ENCODE measurements at regions not wholly inside any gene's neighbourhood (a gene's known extent, or its start where the extent isn't known, plus 50 kb on each side); places are given as distances from the start of the nearest gene placed in this dataset.

- intact Hi-C loops (cut with micrococcal nuclease): no loop called here
- H3K4me2 ChIP-seq (replicated peaks; ENCODE audit: extremely low read depth, low read length, poor library complexity, severe bottlenecking): no peak overlapping the region
- H3K27me3 ChIP-seq (ENCODE audit: control insufficient read depth in 2 of 2, insufficient read depth in 2 of 2, low read length in 2 of 2): no peaks in the 10 kb centered on the region
- no peaks in the 10 kb centered on the region for H4K20me1 ChIP-seq (ENCODE audit: insufficient read depth, low read length)
- no peak overlapping the region for H3K4me3 ChIP-seq (replicated peaks in 1 of 3; ENCODE audit: low read depth in 2 of 3, low read length in 3 of 3)
- no peaks in the 10 kb centered on the region for H3K4me1 ChIP-seq (ENCODE audit: control insufficient read depth in 1 of 2, insufficient read depth in 2 of 2, low read length in 2 of 2)
- no peak overlapping the region for H3K9ac ChIP-seq (ENCODE audit: insufficient read depth, low read length, poor library complexity, severe bottlenecking)
- no peak overlapping the region for H3K27ac ChIP-seq (ENCODE audit: low read depth in 1 of 2, low read length in 2 of 2)
- peaks cover 9 to 14% of the 10 kb centered on the region in 2 donors for H3K9me3 ChIP-seq (replicated peaks in 1 of 2; ENCODE audit: control insufficient read depth in 1 of 2, insufficient read depth in 1 of 2, low read length in 2 of 2)
- Mint-ChIP-seq H3K4me3 (no peak overlapping the region), H3K27me3 (ENCODE audit: low read depth in 3 of 3) (no peaks in the 10 kb centered on the region), H3K4me1 (no peaks in the 10 kb centered on the region), H3K36me3 (no peaks in the 10 kb centered on the region), H3K27ac (no peak overlapping the region), H3K9me3 (peaks cover 0 to 5% (median 3%) of the 10 kb centered on the region in 7 donors)
- no peak overlapping the region for H2AFZ ChIP-seq (ENCODE audit: insufficient read depth, low read depth, low read length, poor library complexity, severe bottlenecking)
- H3K79me2 ChIP-seq (ENCODE audit: insufficient read depth, low read length): no peaks in the 10 kb centered on the region
- no peak for TF ChIP-seq CTCF (IDR thresholded peaks at IDR 0.05)
- DNase-seq: no peak
- no peaks in the 10 kb centered on the region for H3K36me3 ChIP-seq (replicated peaks in 1 of 2; ENCODE audit: control insufficient read depth in 1 of 2, insufficient read depth in 2 of 2, low read length in 2 of 2)
- no CpG with 5 or more reads among the region's 2 CpGs for WGBS (ENCODE audit: insufficient coverage)
Measured at GRCh38 chr5:44189255-44189654, 200.0 kb downstream of the FGF10 start.

- Histone ChIP-seq H2AFZ (ENCODE audit: insufficient read depth, low read depth, low read length, poor library complexity, severe bottlenecking) (no peak overlapping the region), H3K4me1 (ENCODE audit: control insufficient read depth in 1 of 2, insufficient read depth in 2 of 2, low read length in 2 of 2) (no peaks in the 10 kb centered on the region), H3K36me3 (replicated peaks in 1 of 2; ENCODE audit: control insufficient read depth in 1 of 2, insufficient read depth in 2 of 2, low read length in 2 of 2) (no peaks in the 10 kb centered on the region), H3K4me2 (replicated peaks; ENCODE audit: extremely low read depth, low read length, poor library complexity, severe bottlenecking) (no peak overlapping the region), H3K4me3 (replicated peaks in 1 of 3; ENCODE audit: low read depth in 2 of 3, low read length in 3 of 3) (no peak overlapping the region), H3K9ac (ENCODE audit: insufficient read depth, low read length, poor library complexity, severe bottlenecking) (no peak overlapping the region), H3K9me3 (replicated peaks in 1 of 2; ENCODE audit: control insufficient read depth in 1 of 2, insufficient read depth in 1 of 2, low read length in 2 of 2) (peaks cover 20% of the 10 kb centered on the region in 2 donors), H3K27me3 (ENCODE audit: control insufficient read depth in 2 of 2, insufficient read depth in 2 of 2, low read length in 2 of 2) (no peaks in the 10 kb centered on the region), H4K20me1 (ENCODE audit: insufficient read depth, low read length) (no peaks in the 10 kb centered on the region), H3K27ac (ENCODE audit: low read depth in 1 of 2, low read length in 2 of 2) (no peak overlapping the region), H3K79me2 (ENCODE audit: insufficient read depth, low read length) (no peaks in the 10 kb centered on the region)
- H3K27ac Mint-ChIP-seq: no peak overlapping the region
- peaks cover 0 to 17% (median 5%) of the 10 kb centered on the region in 7 donors for H3K9me3 Mint-ChIP-seq
- H3K4me3 Mint-ChIP-seq: no peak overlapping the region
- no peaks in the 10 kb centered on the region for H3K4me1 Mint-ChIP-seq
- no peaks in the 10 kb centered on the region for H3K27me3 Mint-ChIP-seq (ENCODE audit: low read depth in 3 of 3)
- 100% methylated on average over 1 of the region's 3 CpGs for WGBS (ENCODE audit: insufficient coverage)
- DNase-seq: no peak
- intact Hi-C loops (cut with micrococcal nuclease): no loop called here
- no peak for TF ChIP-seq CTCF (IDR thresholded peaks at IDR 0.05)
- H3K36me3 Mint-ChIP-seq: no peaks in the 10 kb centered on the region
Measured at GRCh38 chr5:44187973-44188372, 201.2 kb downstream of the FGF10 start.
